ENCODE measurements at regions not wholly inside any gene's neighbourhood (a gene's known extent, or its start where the extent isn't known, plus 50 kb on each side); places are given as distances from the start of the nearest gene placed in this dataset.

DNA sequence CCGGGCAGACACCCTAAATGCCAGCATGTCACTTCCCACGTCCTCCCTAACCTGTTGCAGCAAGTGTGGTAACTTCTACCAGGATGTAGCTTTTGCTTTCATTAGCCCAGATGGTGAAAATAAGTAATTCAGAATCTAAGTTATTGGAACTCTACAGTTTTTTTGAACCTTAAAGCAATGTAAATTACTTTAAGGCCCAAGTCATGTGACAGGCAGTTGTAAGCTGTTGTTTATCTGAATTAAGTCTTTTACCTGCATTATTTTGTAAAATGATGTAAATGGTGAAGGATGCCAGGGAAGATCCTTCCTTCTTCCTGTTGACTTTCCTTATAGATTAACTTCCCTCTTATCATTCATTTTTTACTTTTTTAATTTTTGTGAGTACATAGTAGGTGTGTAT lies 670.2 kb downstream of the SEMA5A start:
- no peak overlapping the region for H3K27ac ChIP-seq (ENCODE audit: low read depth in 1 of 2, low read length in 1 of 2)
- ATAC-seq (ENCODE audit: insufficient read depth, low FRiP score) (no peak), DNase-seq (no peak)
- H3K36me3 ChIP-seq (ENCODE audit: control insufficient read depth in 4 of 4, insufficient read depth in 4 of 4, low read length in 4 of 4), result no peaks in the 10 kb centered on the region
- H3K4me1 ChIP-seq (ENCODE audit: control insufficient read depth in 5 of 5, insufficient read depth in 5 of 5, low read length in 5 of 5), result peaks cover 0 to 18% (median 1%) of the 10 kb centered on the region in 5 donors
- 51 to 62% methylated on average over 2 of the region's 2 CpGs for WGBS, 2 donors
- no peak overlapping the region for H3K9ac ChIP-seq (ENCODE audit: insufficient read depth in 1 of 2, low read length in 2 of 2)
- H3K4me3 ChIP-seq, result no peak overlapping the region
- peaks cover 0 to 2% (median 0%) of the 10 kb centered on the region in 4 donors for H3K9me3 ChIP-seq (ENCODE audit: control insufficient read depth in 4 of 4, insufficient read depth in 3 of 4, low read length in 3 of 4)
- TF ChIP-seq, protein P1, sequence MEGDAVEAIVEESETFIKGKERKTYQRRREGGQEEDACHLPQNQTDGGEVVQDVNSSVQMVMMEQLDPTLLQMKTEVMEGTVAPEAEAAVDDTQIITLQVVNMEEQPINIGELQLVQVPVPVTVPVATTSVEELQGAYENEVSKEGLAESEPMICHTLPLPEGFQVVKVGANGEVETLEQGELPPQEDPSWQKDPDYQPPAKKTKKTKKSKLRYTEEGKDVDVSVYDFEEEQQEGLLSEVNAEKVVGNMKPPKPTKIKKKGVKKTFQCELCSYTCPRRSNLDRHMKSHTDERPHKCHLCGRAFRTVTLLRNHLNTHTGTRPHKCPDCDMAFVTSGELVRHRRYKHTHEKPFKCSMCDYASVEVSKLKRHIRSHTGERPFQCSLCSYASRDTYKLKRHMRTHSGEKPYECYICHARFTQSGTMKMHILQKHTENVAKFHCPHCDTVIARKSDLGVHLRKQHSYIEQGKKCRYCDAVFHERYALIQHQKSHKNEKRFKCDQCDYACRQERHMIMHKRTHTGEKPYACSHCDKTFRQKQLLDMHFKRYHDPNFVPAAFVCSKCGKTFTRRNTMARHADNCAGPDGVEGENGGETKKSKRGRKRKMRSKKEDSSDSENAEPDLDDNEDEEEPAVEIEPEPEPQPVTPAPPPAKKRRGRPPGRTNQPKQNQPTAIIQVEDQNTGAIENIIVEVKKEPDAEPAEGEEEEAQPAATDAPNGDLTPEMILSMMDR (IDR thresholded peaks at IDR 0.05; ENCODE audit: control extremely low read depth, extremely low read depth), result no peak
- H3K27me3 ChIP-seq (ENCODE audit: control insufficient read depth in 3 of 3, insufficient read depth in 3 of 3, low read length in 2 of 3), result no peaks in the 10 kb centered on the region

DNA sequence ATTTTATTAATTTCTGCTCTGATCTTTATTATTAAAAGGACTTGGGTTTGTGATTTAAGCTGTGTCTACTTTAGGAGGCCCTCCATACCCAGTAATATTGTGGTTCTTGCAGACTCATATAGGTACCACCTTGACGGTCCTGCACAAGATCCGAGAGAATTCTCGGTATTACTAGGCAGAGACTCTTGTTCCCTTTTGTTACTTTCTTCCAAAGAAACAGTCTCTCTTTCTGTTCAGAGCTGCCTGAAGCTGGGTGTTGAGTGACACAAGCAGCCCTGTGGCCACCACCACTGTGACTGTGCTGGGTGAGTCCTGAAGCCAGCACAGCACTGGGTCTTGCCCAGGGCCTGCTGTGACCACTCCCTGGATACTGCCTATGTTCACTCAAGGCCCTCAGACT lies 666.6 kb downstream of the SEMA5A start:
- TF ChIP-seq, protein P1 (IDR thresholded peaks at IDR 0.05; ENCODE audit: control extremely low read depth, extremely low read depth), result no peak
- Histone ChIP-seq H3K27ac (ENCODE audit: low read depth in 1 of 2, low read length in 1 of 2) (no peak overlapping the region), H3K9me3 (ENCODE audit: control insufficient read depth in 4 of 4, insufficient read depth in 3 of 4, low read length in 3 of 4) (no peaks in the 10 kb centered on the region), H3K36me3 (ENCODE audit: control insufficient read depth in 4 of 4, insufficient read depth in 4 of 4, low read length in 4 of 4) (no peaks in the 10 kb centered on the region), H3K27me3 (ENCODE audit: control insufficient read depth in 3 of 3, insufficient read depth in 3 of 3, low read length in 2 of 3) (no peaks in the 10 kb centered on the region), H3K4me3 (no peak overlapping the region), H3K9ac (ENCODE audit: insufficient read depth in 1 of 2, low read length in 2 of 2) (no peak overlapping the region), H3K4me1 (ENCODE audit: control insufficient read depth in 5 of 5, insufficient read depth in 5 of 5, low read length in 5 of 5) (peaks cover 0 to 3% (median 0%) of the 10 kb centered on the region in 5 donors)
- DNase-seq (no peak), ATAC-seq (ENCODE audit: insufficient read depth, low FRiP score) (no peak)
- WGBS, 2 donors, result 94 to 99% methylated on average over 3 of the region's 3 CpGs

GRCh38 chr5:8884029-8884428 lies 661.8 kb downstream of the SEMA5A start:
- DNase-seq (no peak), ATAC-seq (ENCODE audit: insufficient read depth, low FRiP score) (no peak)
- Histone ChIP-seq H3K4me3 (no peak overlapping the region), H3K9me3 (ENCODE audit: control insufficient read depth in 4 of 4, insufficient read depth in 3 of 4, low read length in 3 of 4) (peaks cover 0 to 1% (median 0%) of the 10 kb centered on the region in 4 donors), H3K27ac (ENCODE audit: low read depth in 1 of 2, low read length in 1 of 2) (no peak overlapping the region), H3K36me3 (ENCODE audit: control insufficient read depth in 4 of 4, insufficient read depth in 4 of 4, low read length in 4 of 4) (no peaks in the 10 kb centered on the region), H3K9ac (ENCODE audit: insufficient read depth in 1 of 2, low read length in 2 of 2) (no peak overlapping the region), H3K4me1 (ENCODE audit: control insufficient read depth in 5 of 5, insufficient read depth in 5 of 5, low read length in 5 of 5) (peaks cover 0 to 1% (median 0%) of the 10 kb centered on the region in 5 donors), H3K27me3 (ENCODE audit: control insufficient read depth in 3 of 3, insufficient read depth in 3 of 3, low read length in 2 of 3) (no peaks in the 10 kb centered on the region)
- WGBS, 2 donors, result 78 to 85% methylated on average over 2 of the region's 2 CpGs
- TF ChIP-seq, protein P1 (IDR thresholded peaks at IDR 0.05; ENCODE audit: control extremely low read depth, extremely low read depth), result no peak

DNA sequence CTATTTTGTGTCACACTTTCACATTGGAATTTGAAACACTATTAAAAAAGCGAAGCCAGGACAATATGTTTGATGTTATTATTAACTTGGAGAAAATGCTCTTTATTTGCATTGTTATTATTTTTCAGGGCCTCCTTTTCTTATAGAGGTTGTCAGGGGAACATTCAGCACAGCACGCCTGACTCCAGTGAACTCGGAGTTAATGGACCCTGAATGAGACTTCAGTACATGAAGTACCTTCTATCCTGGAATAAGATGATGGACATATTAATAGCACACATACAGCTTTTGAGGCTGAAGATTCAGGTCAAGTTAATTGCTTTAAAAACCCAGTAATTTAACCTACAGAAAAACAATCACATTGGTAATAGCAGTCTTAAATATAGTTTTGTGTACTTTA lies 652.9 kb downstream of the SEMA5A start:
- Histone ChIP-seq H3K27ac (ENCODE audit: low read depth in 1 of 2, low read length in 1 of 2) (no peak overlapping the region), H3K4me3 (no peak overlapping the region), H3K27me3 (ENCODE audit: control insufficient read depth in 3 of 3, insufficient read depth in 3 of 3, low read length in 2 of 3) (no peaks in the 10 kb centered on the region), H3K4me1 (ENCODE audit: control insufficient read depth in 5 of 5, insufficient read depth in 5 of 5, low read length in 5 of 5) (no peaks in the 10 kb centered on the region), H3K36me3 (ENCODE audit: control insufficient read depth in 4 of 4, insufficient read depth in 4 of 4, low read length in 4 of 4) (no peaks in the 10 kb centered on the region), H3K9ac (ENCODE audit: insufficient read depth in 1 of 2, low read length in 2 of 2) (no peak overlapping the region), H3K9me3 (ENCODE audit: control insufficient read depth in 4 of 4, insufficient read depth in 3 of 4, low read length in 3 of 4) (peaks cover 0 to 4% (median 0%) of the 10 kb centered on the region in 4 donors)
- TF ChIP-seq, protein P1 (IDR thresholded peaks at IDR 0.05; ENCODE audit: control extremely low read depth, extremely low read depth), result no peak
- ATAC-seq (ENCODE audit: insufficient read depth, low FRiP score) (no peak), DNase-seq (no peak)
- WGBS, 2 donors, result 87 to 89% methylated on average over 3 of the region's 3 CpGs

Data from lung (tissue), 11 donors.